Kidney (tissue), 13 donors: ENCODE measurements at regions not wholly inside any gene's neighbourhood (a gene's known extent, or its start where the extent isn't known, plus 50 kb on each side); places are given as distances from the start of the nearest gene placed in this dataset.

ENCODE experiments used
- DNase-seq, 5 donors: peaks; one replicate each; pipeline ENCODE4 v3.0.0-alpha.2; 2013 to 2020
- FAIRE-seq: peaks from 2 replicates; lab custom pipeline; 2012; peaks lifted over from hg19 to GRCh38; lab: Jason Lieb, UNC
- H3K27ac ChIP-seq, 2 donors: one replicate each; pipeline ENCODE4 v1.7.0; 2013; ENCODE audit warnings: low read depth in 2 of 2, low read length in 2 of 2, inconsistent platforms in 1 of 2
- H3K27me3 ChIP-seq: one replicate; pipeline ENCODE4 v1.7.1; 2013; ENCODE audit warnings: low read length, inconsistent platforms; ENCODE audit not compliant: control insufficient read depth, insufficient read depth
- H3K36me3 ChIP-seq, 3 donors: one replicate each; pipeline versions ENCODE4 v1.7.0 to v1.7.1; 2013; ENCODE audit warnings: low read length in 3 of 3, control low read depth in 1 of 3, inconsistent platforms in 1 of 3; ENCODE audit not compliant: insufficient read depth in 3 of 3, control insufficient read depth in 2 of 3
- H3K4me1 ChIP-seq, 3 donors: one replicate each; pipeline versions ENCODE4 v1.7.0 to v1.7.1; 2013; ENCODE audit warnings: low read length in 3 of 3, inconsistent platforms in 1 of 3, low read depth in 1 of 3; ENCODE audit not compliant: control insufficient read depth in 2 of 3, insufficient read depth in 2 of 3
- H3K4me3 ChIP-seq, 3 donors: one replicate each; pipeline versions ENCODE4 v1.7.0 to v1.8.1; 2013; ENCODE audit warnings: low read length in 3 of 3, control low read depth in 1 of 3, inconsistent platforms in 1 of 3
- H3K9ac ChIP-seq, 3 donors: one replicate each; pipeline versions ENCODE4 v1.7.0 to v1.7.1; 2013; ENCODE audit warnings: low read length in 3 of 3, control low read depth in 1 of 3, inconsistent platforms in 1 of 3
- H3K9me3 ChIP-seq, 3 donors: one replicate each; pipeline versions ENCODE4 v1.7.0 to v1.7.1; 2013; ENCODE audit warnings: low read length in 3 of 3, control low read depth in 1 of 3, inconsistent platforms in 1 of 3; ENCODE audit not compliant: control insufficient read depth in 2 of 3, insufficient read depth in 1 of 3
- CTCF ChIP-seq: IDR thresholded peaks from 3 replicates; pipeline ENCODE4 v1.5.1; 2012; ENCODE audit warnings: mild to moderate bottlenecking, moderate library complexity, borderline replicate concordance; ENCODE audit not compliant: insufficient read depth; ENCODE audit errors: extremely low read depth
- intact Hi-C: fragments of 100-400 bp; cut with DNase I; formaldehyde crosslinking; loops from one replicate; pipeline ENCODE4 v1.11.1; 2022
- donor health status: control.
- donor health status: control.
- donor health status: control.
- donor health status: control.
- donor health status: control.
- donor health status: DM: yes; HTN: yes; CAD: no.
- donor health status: Normal renal cell carcinoma (clear cell type).

- Histone ChIP-seq H3K27ac (no peak overlapping the region), H3K36me3 (no peaks in the 10 kb centered on the region), H3K4me3 (no peak overlapping the region), H3K27me3 (no peaks in the 10 kb centered on the region), H3K9me3 (peaks cover 0 to 7% (median 0%) of the 10 kb centered on the region in 3 donors), H3K4me1 (no peaks in the 10 kb centered on the region), H3K9ac (no peak overlapping the region)
- intact Hi-C loops: no loop called here
- FAIRE-seq: no peak
- DNase-seq: peak in 1 of 5 donors; percentile 22
- no peak for TF ChIP-seq CTCF
These were observed 426.2 kb downstream of the IPO8 start for GRCh38 chr12:30269496-30269895.

GRCh38 chr12:30268041-30268440 lies 427.6 kb downstream of the IPO8 start:
- no peak for TF ChIP-seq CTCF
- no peak for FAIRE-seq
- H3K36me3 ChIP-seq: no peaks in the 10 kb centered on the region
- no peak for DNase-seq
- intact Hi-C loops: no loop called here
- H3K9ac ChIP-seq: no peak overlapping the region
- no peaks in the 10 kb centered on the region for H3K4me1 ChIP-seq
- H3K27me3 ChIP-seq: no peaks in the 10 kb centered on the region
- H3K4me3 ChIP-seq: no peak overlapping the region
- peaks cover 0 to 6% (median 0%) of the 10 kb centered on the region in 3 donors for H3K9me3 ChIP-seq
- no peak overlapping the region for H3K27ac ChIP-seq

- intact Hi-C loops: no loop called here
- no peak overlapping the region for H3K4me3 ChIP-seq
- H3K9ac ChIP-seq: no peak overlapping the region
- FAIRE-seq (no peak), DNase-seq (no peak)
- H3K4me1 ChIP-seq: no peaks in the 10 kb centered on the region
- H3K9me3 ChIP-seq: no peaks in the 10 kb centered on the region
- TF ChIP-seq CTCF: no peak
- H3K27me3 ChIP-seq: no peaks in the 10 kb centered on the region
- H3K27ac ChIP-seq: no peak overlapping the region
- H3K36me3 ChIP-seq: no peaks in the 10 kb centered on the region
These were observed 432.2 kb downstream of the IPO8 start for GRCh38 chr12:30263434-30263833.

GRCh38 chr12:30257618-30258017 lies 438.1 kb downstream of the IPO8 start:
- intact Hi-C loops: no loop called here
- Histone ChIP-seq H3K27me3 (no peaks in the 10 kb centered on the region), H3K9ac (no peak overlapping the region), H3K27ac (no peak overlapping the region), H3K4me3 (no peak overlapping the region), H3K9me3 (peaks cover 0 to 6% (median 0%) of the 10 kb centered on the region in 3 donors), H3K36me3 (no peaks in the 10 kb centered on the region), H3K4me1 (no peaks in the 10 kb centered on the region)
- no peak for TF ChIP-seq CTCF
- no peak for FAIRE-seq
- no peak for DNase-seq
